Stimulated activated CD4-positive, alpha-beta T cell treated with anti-CD3 and anti-CD28 coated beads, TNF-alpha, amount 100 ng/mL, for 1 hour (primary cell): ENCODE measurements at regions not wholly inside any gene's neighbourhood (a gene's known extent, or its start where the extent isn't known, plus 50 kb on each side); places are given as distances from the start of the nearest gene placed in this dataset.
"Not testable (repeated sequence)": the region's sequence is repeated elsewhere in the genome, so short reads cannot be mapped to it uniquely, and the experiment has no call there.

Source experiments
- DNase-seq, 3 donors: peaks; one replicate each; pipeline ENCODE4 v3.0.0-alpha.2; 2020; ENCODE audit warnings: low read depth in 3 of 3, low spot score in 1 of 3

DNA sequence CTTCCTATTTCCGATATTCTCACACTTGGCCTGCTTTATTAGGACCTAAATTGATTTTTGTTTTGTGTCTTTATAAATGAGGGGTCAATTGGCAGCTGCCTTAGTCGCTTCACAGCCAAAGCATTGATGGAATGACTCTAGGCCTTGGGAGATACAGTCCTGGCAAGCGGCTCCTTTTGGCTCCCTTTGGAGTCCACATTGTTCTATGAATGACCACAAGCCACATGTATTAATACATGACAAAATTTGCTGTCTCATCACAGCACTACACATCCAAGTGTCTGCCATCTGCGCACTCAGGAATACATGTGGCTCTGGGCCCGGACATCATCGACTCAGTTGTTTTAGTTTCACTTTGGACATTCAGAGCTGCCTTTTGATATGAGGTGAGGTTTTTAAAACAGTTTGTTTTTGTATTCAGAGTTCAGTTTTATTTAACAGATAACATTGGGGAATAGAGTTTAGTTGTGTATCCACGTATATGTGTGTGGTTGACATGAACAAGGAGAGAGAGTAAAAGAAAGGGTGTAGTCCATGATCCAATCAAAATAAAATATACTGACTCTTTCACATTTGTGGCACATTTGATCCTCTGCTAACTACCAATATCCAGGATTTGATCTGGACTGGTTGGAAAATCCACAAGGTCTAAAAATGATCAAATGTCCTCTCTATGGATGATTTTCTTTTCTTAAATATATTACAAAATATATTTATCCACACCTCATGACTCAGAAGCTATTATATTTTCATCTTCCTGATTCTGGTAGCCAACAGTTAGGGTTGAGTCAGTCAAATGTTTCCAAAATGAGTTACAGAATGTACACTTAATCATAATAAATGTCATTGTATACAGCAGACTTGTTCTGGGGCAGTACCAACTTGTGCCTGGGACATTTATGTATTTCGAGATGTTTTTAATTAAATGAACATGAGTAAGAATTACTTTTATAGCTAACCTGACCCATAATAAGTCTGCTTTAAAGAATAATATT is 114.0 kb upstream of the MTAP start:
- no peak for DNase-seq

DNA sequence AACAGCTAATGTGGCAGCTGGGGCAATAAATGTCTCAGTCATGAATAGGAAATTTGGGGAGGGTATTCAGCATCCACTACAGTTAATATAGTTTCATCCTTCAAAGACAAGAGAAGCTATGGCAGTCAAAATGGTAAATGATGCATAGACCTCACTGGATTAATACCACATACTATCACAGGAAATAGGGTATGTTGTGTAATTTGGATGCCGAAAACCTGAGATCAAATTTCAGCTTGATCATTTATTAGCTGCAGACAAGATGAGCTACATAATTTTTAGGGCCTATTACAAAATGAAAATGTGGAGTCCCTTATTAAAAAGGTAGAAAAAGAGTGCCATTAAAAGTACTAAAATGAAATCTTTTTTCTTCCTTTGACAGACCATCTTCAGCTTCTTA is 112.6 kb upstream of the MTAP start:
- no peak for DNase-seq

DNA sequence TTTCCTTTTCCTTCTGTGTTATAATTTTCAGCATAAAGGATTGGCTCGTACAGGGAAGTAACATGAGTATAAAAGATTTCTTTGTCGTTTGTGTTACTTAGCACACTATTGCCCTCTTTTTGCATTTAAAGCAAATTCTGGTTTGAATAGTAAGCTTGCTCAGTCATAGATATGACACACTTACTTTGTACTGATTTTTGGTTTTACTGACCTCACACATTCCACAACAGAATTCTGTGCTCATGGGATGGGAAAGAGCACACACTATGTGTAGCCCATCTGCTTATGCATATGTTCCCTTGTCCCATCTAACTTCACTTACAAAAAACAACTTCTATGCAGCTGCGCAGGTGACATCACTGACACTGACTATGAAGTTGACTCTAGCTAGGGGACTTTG is 111.9 kb upstream of the MTAP start:
- DNase-seq, result no peak

DNA sequence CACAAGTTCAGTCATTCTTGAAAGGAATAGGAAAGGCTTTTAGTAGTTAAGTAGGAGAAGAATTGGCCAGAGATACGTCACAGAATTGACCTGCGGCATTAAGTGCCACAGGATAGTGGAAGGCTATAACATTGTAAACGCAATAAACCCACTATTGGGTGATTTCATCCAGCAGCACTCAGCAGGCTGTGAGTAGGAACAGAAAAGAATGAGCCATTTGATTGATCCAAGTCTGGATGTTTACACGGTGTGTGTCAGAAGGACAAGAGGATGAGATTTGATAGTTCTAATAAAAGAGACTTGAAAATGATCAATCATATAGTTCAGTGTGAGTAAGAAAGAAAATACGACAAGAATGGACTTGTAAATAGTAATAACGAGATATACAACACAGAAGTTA is 110.0 kb upstream of the MTAP start:
- DNase-seq, result no peak

DNA sequence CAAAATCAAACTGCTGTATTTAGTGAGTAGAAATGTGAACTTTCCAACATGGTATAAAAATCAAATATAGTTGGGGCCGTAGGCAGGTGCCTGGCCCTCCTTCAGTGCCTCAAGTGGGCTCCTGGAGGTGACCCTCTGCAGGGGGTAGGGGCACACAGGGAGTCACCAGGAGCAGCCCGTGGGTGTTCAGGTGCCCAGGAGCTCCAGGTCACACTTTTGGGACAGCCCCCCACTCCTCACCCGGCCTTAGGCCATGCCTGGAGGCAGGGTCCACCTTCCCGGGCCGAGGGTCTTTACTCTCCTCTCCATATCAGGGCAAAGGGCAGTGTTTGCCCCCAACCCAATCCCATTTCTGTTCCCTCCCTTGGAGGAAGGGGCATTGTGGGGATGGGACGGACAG is 108.0 kb upstream of the MTAP start:
- DNase-seq, result no peak

DNA sequence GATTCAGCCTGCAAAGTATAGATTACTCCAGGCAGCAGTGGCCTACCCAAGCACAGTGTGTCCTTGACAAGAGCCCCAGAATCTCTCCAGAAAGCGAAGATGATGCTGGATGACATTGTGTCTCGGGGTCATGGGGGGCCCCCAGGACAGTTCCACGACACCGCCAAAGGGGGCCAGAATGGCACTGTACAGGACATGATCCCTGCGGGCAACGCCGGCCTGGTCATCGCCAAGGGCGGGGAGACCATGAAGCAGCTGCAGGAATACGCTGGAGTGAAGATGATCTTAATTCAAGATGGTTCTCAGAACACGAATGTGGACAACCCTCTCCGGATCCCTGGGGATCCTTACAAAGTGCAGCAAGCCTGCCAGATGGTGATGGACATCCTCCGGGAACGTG is 107.0 kb upstream of the MTAP start:
- no peak for DNase-seq

DNA sequence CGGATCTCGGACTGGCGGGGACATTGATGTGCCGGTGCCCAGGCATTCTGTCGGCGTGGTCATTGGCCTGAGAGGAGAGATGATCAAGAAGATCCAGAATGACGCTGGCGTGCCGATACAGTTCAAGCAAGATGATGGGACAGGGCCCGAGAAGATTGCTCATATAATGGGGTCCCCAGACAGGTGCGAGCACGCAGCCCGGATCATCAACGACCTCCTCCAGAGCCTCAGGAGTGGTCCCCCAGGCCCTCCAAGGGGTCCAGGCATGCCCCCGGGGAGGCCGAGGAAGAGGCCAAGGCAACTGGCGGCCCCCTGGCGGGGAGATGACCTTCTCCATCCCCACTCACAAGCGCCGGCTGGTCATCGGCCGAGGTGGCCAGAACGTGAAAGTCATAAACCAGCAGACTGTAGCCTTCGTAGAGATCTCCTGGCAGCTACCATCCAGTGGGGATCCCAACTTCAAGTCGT is 106.5 kb upstream of the MTAP start:
- no peak for DNase-seq

DNA sequence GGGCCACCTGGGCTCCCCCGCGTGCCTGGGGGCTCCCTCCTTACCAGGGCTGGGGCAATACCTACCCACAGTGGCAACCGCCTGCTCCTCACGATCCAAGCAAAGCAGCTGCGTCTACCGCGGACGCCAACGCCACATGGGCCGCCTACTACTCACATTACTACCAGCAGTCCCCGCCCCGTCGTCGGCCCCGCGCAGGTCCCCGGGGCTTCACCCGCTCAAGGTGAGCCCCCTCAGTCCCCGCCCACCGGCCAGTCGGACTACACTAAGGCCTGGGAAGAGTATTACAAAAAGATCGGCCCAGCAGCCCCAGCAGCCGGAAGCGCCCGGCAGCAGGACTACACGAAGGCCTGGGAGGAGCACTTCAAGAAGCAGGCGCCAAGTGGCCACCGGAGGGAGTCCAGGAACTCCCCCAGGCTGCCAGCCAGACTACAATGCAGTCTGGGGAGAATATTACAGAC is 106.0 kb upstream of the MTAP start:
- no peak for DNase-seq

DNA sequence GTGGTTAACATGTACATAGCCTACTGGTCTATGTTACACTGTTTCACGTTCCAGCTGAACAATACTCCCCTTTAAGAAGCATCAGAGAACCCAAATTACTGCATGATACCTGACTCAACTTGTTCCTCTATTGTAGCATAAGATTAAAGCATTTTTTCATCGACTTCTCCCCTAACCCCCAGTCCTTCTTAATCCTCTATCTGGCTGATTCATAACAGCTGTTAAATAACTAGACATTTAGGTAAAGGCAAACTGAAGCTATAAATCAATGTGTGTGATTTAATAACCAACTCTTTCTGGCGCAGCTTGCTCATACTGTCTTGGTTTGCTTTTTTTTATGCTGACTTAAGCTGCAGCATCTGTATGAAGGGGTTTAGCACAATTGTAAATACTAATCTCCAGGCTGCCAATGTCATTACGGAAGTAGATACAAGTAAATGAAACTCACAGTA is 94.2 kb upstream of the MTAP start:
- DNase-seq, result no peak

DNA sequence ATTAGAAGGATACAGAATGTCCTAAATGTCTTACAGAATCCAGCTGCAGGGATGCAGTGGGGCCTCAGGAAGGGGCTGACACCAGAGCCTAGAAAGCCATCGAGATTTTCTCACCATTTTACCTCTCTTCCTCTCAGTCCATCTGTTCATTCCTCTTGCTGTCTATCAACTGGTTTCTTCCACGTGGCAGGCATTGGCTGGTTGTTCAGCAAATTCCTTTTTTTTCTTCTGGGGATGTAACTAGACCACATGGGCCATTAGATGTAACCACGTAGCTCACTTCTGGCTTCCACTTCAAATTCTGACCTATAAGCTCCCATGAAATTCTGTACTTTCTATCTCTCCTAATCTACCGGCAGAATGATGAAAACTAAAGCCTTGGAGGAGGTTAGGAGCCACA is 93.6 kb upstream of the MTAP start:
- DNase-seq, result no peak

DNA sequence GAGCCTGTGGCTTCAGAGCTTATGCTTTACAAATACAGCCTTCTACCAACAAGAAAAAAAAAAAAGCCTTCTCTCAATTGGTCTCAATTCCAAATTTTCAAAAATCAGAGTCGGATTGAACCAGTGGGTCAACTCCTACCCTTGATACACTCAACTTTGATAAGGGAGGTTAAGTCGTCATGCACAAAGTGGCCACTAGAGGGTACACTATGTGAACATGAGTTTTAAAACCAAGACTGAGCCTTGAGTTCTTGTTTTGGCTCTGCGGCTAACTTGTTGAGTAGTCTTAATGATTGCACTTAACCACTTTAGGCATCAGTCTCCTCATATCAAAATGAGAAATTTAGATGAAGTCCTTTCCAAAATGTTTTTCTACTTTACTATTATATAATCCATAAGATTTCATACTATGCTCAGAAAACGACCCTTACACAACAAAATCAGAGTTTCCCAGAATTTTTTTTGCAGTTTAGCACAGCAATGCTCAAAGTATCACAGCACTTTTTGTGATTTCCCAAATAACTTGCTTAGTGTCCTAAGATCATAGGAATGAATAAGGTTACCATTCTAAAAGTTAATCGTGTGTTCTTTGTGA is 92.9 kb upstream of the MTAP start:
- DNase-seq, result peak; percentile 13 to 34 (median 29)

DNA sequence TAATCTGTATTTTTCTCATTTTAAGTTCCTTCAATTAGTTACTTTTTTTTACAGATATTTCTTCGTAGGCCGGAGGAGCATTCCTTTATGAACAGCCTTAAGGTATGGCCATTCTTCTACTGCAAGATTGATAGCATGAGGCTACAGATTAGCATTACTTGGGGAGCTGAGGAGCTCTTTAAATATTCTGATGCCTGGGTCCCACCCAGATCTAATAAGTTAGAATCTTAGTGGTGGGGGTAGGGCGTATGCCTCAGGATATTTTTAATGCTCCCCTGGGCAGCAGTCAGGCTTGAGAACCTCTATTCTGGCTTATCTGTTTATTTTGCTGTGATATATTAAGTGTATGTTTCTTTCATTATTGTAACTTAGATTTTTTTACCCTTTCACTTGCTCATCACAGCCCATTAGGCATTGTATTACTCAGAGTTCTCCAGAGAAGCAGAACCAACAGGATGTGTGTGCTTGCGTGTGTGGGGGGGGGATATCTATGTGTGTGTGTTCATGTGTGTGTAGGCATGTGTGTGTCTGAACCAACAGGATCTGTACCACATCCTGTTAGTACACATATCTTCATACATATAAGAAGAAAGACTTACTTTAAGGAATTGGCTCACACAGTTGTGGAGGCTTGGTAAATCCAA is 91.8 kb upstream of the MTAP start:
- DNase-seq, result no peak

DNA sequence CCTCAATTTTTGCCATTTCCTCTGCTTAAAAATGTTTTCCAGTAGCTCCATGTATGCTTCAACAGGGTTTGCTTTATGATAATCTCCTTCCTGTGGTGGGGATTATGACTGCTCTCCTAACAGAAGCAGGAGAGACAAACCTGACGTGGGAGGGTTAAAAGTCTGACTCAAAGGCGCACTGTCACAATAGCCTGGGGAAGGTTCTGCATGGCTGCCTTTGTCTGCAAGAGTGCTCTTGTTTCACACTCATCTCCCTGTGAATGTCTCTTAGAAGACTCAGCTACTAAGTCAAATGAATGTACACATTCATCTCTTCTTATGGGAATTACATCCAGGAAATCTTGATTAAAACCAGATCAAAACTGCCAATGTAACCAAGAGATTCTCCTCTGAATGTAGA is 90.9 kb upstream of the MTAP start:
- no peak for DNase-seq

DNA sequence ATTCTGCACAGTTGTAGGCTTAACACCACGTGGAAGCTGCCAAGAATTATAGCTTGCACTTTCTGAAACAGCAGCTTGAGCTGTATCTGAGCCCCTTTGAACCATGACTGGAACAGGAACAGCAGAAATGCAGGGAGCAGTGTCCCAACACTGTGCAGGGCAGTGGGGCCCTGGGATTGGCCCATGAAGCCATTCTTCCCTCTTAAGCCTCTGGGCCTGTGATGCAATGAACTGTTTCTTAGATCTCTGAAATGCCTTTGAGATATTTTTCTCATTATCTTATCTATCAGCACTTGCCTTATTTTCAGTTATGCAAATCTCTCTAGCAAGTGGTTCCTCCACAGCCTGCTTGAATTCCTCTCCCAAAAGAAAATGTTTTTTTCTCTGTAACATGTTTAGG is 87.0 kb upstream of the MTAP start:
- DNase-seq, result no peak

DNA sequence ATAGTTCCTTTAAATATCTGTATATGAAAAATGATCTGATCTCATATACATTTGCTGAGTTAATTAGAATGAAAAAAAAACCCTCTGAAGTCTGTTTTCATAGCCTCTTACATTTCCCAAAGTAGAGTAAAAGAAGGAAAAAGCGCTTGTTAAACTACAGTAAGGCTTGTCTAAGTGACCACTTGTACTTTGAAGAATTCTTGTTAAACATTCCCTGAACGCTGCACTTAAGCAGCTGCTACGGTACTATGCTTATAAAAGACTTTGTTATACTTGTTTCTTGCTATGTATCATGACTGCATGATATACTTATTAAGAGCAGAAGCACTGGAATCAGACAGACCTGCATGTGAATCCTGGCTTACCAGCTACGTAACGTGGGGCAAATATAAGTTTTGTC is 81.7 kb upstream of the MTAP start:
- no peak for DNase-seq

DNA sequence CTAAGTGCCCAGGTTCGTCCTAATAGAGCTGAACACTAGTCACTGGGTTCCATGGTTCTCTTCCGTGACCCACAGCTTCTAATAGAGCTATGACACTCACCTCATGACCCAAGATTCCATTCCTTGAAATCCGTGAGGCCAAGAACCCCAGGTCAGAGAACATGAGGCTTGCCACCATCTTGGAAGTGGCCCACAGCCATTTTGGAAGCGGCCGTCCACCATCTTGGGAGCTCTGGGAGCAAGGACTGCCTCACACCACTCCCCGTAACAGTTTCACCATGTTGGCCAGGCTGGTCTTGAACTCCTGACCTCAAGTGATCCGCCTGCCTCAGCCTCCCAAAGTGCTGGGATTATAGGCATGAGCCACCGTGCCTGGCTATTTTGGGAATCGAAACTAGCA is 75.0 kb upstream of the MTAP start:
- not testable (repeated sequence) for DNase-seq

DNA sequence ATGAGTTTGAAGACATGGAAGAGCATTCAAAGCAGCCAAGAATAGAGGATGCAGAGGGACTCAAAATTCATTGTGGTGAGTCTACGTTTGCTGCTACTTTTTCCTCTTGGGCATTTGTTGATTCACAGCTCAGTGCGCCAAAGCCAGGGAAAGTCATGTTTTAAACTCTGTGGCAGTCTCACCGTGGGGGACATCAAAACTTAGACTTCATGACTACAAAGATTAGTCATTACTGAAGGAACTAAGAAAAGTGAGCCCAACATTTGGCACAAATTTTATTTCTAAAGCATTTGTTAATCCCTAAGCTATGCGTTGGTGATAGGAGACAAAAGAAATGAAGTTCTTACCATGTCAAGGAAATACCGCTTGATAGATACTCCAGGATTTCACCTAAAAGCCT is 73.7 kb upstream of the MTAP start:
- DNase-seq, result no peak

DNA sequence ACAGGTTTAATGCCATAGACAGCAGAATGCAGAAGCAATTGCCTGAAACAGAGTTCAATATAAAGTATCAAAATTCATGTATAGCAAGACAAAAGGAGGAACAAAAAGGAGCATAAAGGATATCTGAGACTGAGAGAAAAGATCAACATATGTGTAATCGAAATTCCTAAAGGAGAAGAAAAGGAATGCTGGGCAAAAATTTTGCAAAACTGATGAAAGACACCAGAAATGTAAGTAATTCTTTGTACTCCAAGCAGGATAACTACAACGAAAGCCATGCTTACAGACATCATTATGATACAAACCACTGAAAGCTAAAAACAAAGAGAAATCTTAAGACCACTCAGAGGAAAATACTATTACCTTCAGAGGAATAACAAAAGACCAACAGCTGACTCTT is 72.8 kb upstream of the MTAP start:
- DNase-seq, result no peak

DNA sequence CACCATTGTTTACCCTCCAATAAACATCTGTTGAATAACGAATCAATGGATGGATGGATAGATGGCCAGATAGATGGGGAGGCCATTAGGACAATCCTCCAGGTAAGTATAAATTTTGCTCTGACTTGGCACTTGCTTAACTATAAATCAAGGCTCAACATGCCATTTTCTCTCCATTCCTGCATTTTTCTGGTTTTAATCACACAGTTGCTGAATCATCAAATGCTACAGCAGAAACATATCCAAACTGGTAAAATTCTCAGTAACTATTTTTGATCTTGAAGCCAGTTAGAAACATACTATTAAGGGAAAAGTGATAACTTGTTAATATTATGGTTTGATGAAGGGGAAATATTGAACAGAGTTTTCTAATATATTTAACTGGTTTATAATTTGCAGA is 71.5 kb upstream of the MTAP start:
- DNase-seq, result no peak

DNA sequence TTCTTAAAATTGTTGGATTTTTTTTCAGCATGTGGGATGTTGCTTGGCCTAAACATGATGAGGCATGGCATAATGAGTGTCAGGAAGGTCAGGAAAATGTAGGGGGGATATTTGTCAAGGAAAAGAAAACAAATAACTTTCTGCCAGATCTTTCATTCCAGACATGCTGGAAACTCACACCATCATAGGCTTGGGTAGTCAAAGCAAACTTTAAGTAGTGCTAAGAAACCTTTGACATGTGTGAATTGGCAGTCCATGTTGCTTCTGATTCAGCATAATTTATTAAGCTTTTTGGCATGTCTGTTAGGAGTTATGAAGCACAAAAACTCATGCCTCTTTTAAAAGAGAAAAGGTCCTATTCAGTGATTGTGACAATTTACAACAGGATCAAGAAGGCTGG is 61.3 kb upstream of the MTAP start:
- DNase-seq, result no peak

DNA sequence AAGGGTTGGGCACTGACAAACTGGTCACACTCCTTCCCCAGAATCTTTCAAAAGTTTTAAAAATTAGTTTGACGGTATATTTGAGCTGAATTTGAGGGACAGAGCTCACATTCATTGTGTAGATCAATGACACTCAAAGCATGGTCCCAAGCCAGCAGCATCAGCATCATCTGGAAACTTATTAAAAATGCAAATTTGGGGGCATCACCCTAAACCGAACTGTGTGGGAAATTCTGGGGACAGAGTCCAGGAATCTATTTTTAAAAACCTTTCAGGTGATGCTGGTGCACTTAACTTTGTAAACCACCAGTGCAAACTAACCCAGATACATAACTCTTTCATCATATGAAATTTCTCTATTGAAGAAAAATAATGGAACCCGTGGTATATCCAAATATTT is 58.1 kb upstream of the MTAP start:
- no peak for DNase-seq

DNA sequence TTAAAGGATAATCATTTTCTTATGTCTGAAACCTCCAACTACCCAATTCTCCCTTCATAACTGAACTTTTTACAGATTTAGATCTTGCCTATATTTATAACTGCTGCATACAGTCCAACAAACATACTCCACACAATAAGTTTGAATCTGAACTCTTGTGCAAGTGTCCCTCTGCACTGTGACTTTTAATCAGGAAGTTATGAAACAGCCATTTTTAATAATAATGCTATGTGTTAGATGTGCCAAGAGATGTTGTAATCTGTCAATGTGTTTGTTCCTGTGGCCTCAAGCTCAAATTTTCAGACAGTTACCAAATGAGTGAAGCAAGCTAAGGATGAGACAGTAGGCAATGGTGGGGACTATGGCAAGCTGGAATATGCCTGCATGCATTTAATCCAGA is 57.6 kb upstream of the MTAP start:
- no peak for DNase-seq
